Stimulated activated naive CD4-positive, alpha-beta T cell (primary cell): ENCODE measurements at regions not wholly inside any gene's neighbourhood (a gene's known extent, or its start where the extent isn't known, plus 50 kb on each side); places are given as distances from the start of the nearest gene placed in this dataset.
"Not testable (repeated sequence)": the region's sequence is repeated elsewhere in the genome, so short reads cannot be mapped to it uniquely, and the experiment has no call there.

Experiments
- DNase-seq, 6 experiments: peaks; one replicate each; lab custom pipeline; 2025; lab: John Stamatoyannopoulos, UW

DNA sequence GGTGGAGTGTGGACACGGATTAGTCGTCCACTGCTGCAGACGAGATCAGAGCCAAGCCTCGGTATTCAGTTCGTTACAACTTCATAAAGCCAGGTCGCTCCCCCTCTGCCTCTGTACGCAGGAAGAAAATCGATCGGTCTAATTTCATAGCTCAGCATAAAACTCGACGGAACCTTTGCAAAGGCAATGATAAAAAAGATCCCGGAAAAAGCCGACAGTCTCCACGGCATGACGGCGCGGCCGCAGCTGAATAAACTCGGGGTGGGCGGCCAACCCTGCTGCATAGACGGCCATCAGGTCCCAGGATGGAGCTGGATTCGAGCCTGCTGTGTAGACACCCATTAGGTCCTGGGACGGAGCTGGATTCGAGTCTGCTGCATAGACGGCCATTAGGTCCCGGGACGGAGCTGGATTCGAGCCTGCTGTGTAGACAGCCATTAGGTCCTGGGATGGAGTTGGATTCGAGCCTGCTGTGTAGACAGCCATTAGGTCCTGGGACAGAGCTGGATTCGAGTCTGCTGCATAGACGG is 113.8 kb upstream of the PPP2R3B start:
- DNase-seq: no peak

- no peak for DNase-seq
These were observed 119.6 kb upstream of the PPP2R3B start for GRCh38 chrX:506341-506740.

- DNase-seq: no peak
These were observed 121.5 kb upstream of the PPP2R3B start for GRCh38 chrX:508163-508562.

GRCh38 chrX:508821-509220 is 121.8 kb upstream of the SHOX start:
- DNase-seq: not testable (repeated sequence)

DNA sequence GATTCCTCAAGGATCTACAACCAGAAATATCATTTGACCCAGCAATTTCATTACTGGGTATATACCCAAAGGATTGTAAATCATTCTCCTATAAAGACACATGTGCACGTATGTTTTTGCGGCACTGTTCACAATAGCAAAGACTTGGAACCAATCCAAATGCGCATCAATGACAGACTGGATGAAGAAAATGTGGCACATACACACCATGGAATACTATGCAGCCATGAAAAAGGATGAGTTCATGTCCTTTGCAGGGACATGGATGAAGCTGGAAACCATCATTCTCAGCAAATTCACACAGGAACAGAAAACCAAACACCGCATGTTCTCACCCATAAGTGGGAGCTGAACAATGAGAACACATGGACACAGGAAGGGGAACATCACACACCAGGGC is 119.5 kb upstream of the SHOX start:
- not testable (repeated sequence) for DNase-seq

DNA sequence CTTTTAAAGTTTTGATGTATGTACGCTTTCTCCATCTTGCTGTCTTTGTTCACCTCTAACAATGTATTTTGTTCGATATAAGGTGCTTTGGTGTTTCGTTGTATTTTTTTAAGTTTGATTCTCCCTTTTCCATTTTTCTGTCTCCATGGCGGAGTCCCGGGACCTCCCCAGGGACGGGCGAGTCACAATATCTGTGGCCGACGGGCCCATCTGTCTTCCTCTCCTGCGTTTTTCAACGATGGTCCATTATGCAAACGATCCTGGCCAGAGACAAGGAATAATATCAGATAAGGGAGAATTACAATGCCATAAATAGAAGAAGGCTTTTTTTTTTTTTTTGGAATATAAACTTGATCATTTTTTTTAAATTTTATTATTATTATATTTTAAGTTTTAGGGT is 112.3 kb upstream of the SHOX start:
- DNase-seq: no peak

DNA sequence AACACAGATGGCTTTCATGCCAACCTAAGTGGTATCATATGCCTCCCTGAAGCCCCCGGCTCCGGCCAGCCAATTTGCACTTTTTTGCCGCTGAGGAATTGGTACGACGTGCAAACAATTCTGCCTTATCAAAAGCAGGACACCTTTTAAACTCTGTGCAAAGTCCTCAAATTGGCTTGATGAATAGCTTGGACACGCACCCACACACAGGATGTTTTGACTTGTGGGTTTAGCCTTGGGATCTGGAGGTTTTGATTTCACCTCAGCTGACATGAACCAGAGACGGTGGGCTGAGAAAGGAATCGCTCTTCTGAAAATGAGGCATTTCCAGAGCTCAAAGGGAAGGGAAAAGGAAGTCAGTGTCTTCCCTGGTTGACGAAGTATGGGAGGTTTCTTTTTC is 110.8 kb upstream of the SHOX start:
- no peak for DNase-seq

- DNase-seq: no peak
These were observed 108.1 kb upstream of the SHOX start for GRCh38 chrX:522456-522855.

DNA sequence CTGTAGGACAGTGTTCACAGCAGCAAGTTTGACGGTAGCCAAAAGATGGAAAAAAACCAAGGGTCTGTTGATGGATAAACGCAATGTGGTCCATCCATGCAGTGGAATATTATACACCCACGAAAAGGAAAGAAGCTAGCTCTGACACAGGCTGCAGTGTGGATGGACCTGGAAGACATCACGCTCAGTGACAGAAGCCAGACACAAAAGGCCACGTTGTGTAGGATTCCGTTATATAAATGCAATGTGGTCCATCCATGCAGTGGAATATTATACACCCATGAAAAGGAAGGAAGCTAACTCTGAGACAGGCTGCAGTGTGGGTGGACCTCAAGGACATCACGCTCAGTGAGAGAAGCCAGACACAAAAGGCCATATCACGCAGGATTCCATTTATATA is 105.5 kb upstream of the SHOX start:
- DNase-seq: no peak

DNA sequence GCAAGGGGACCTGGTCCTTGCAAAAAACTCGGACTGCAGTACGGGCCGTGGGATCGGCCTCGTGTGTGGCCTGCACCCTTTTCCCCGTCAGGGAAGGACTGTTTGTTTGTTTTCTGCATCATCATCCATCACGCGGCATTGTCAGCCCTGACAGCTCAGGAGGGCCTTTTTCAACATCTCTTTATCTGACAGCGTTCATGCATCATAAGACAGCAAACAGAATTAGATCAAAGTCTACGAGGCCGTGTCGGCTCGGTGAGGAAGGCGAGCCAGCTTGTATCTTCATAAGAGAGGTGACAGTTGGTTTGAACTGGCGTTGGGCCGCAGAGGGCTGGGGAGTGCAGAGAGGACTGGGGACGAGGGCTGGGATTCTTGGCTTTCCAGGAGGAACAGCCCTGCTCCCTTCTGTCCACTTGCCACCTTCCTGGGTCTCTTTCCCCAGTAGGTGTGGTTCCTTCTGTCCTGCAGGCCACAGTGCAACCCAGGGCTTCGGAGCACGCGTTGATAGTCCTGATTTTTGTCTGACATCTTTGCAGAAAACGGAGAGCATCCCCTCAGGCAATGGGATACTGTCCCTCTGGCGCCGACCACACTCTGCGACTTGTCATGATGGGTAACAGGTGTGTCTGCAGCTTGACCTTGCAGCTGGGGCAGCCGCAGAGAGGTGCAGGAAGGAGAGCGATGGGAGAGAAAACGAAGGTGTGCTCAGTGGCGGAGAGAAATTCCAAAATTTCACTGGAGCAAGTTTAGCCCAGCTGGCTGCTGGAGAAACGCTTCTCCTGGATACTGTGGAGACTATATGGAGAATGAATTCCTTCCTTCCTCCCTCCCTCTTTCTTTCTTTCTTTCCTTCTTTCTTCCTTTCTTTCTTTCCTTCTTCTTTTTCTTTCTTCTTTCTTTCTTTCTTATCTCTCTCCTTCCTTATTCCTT is 104.0 kb upstream of the SHOX start:
- no peak for DNase-seq

DNA sequence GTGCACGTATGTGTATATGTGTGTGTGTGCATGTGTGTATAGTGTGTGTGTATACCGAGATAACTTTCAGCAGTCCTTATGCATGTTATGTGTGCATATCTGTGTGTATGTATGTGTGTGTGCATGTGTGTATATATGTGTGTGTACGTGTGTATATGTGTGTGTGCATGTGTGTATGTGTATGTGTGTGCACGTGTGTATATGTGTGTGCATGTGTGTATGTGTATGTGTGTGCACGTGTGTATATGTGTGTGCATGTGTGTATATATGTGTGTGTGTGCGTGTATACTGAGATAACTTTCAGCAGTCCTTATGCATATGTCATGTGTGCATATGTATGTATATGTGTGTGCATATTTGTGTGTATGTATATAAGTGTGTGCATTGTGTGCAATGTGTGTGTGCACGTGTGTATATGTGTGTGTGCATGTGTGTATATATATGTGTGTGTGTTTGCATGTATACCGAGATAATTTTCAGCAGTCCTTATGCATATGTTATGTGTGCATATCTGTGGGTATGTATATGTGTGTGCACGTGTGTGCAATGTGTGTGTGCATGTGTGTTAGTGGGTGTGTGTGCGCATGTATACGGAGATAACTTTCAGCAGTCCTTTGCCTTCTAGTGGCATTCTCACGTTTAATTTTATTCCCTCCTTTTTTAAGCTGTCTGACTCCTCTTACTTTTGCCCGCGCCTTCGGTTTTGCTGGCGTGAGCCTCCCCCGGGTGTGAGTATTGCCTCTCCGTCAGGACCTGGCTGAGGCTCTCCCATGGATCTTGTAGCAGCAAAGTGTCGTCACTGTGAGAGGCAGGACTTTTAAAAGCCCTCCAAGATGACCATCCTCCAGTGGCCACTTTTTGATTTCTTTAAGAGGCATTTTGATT is 99.6 kb upstream of the SHOX start:
- no peak for DNase-seq

DNA sequence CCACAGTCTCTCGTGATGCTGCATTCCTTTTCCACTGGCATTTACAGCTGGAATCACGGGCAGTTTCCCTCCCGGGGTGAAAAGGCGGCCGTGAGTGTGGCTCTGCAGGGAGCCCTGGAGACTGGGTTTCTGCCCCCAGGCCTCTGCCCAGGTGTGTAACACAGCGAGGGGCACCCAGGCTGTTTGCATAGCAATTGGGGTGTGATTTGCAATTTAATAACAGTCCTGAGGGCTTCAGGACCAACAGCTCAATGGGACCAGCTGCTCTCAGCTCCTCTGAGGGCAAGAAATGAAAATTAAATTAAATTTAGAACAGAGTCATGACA is 99.0 kb upstream of the SHOX start:
- DNase-seq: no peak

DNA sequence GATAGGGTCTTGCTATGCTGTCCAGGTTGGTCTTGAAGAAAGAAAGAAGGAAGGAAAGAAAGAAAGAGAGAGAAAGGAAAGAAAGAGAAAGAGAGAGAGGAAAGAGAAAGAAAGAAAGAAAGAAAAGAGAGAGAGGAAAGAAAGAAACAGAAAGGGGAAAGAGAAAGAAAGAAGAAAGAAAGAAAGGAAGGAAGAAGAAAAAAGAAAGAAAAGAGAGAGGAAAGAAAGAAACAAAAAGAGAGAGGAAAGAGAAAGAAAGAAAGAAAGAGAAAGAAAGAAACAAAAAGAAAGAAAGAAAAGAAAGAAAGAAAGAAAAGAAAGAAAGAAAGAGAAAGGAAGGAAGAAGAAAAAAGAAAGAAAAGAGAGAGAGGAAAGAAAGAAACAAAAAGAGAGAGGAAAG is 95.8 kb upstream of the SHOX start:
- no peak for DNase-seq

- no peak for DNase-seq
These were observed 94.0 kb upstream of the SHOX start for GRCh38 chrX:536616-537015.

DNA sequence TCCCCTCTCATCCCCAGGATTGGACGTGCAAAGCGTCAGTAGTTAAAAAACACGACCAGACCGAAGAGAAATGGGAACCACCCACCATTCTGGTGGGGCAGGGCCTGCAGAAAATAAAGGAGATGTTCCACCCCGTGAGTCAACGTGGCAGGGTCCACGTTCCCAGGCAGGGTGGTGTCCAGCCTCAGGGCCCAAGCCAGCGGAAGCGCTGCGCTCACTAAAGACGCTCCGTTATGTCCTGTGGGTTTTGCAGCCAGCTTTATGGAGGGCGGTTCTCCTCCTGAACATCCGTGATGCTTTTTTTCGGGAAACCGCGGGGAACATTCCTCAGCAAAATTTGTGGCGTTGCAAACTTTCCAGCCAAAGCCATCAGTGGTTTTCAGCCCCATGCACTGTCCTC is 93.4 kb upstream of the SHOX start:
- no peak for DNase-seq

DNA sequence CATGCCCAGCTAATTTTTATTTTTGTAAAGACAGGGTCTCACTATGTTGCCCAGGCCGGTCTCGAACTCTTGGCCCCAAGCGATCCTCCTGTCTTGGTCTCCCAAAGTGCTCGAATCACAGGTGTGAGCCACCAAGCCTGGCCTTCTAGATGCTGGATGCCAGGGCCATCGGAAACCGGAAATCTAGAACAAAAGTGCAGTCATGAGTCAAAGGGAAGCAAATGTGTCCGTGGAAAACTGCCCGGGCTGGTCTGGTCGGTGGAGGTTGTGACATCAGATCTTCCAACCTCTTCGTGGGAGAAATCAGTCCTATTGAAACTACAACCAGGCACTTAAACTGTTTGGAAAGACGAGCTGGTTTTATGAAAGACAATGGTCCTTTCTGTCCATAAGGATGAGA is 92.3 kb upstream of the SHOX start:
- no peak for DNase-seq

GRCh38 chrX:541006-541405 is 89.6 kb upstream of the SHOX start:
- DNase-seq: not testable (repeated sequence)

DNA sequence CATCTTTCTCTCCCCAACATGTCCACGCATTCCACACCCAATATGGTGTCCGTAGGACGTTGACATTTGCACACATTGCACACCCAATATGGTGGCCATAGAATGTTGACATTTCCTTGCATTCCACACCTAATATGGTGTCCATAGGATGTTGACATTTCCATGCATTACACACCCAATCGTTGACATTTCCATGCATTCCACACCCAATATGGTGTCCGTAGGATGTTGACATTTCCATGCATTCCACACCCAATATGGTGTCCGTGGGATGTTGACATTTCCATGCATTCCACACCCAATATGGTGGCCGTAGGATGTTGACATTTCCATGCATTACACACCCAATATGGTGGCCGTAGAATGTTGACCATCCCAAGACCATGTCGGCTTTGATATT is 88.4 kb upstream of the SHOX start:
- DNase-seq: no peak

DNA sequence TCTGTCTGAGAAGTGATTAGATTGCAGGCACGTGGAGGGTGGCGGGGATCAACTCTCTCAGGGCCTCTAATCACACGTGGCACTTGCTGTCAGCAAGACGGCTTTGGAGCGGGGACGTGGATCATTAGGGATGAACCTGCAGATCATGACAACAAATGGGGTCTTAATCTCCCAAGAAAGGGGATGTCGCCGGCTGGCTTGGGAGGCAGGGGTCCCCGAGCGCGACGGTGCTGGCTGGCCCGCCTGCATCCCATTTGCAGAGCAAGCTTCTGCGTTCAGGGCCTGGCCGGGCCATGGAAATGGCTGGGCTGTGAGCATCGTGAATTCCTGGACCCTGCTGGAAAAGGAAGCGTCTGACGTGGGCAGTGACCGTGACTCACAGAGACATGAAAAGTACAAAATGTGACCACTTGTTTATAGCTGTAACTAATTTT is 85.1 kb upstream of the SHOX start:
- no peak for DNase-seq

DNA sequence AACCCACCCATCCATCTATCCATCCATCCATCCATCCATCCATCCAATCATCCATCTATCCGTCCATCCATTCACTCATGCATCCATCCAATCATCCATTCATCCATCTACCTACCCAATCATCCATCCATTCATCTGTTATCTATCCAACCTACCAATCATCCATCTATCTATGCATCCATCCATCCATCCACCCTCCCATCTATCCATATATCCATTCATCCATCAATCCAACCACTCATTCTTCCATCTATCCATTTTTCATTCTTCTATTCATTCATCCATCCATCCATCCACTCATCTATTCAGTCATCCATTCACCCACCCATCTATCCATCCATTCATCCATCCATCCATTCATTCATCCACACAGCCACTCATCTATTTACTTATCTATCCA is 80.1 kb upstream of the SHOX start:
- no peak for DNase-seq

GRCh38 chrX:551306-551705 is 79.3 kb upstream of the SHOX start:
- DNase-seq: no peak

GRCh38 chrX:552496-552895 is 78.1 kb upstream of the SHOX start:
- no peak for DNase-seq

GRCh38 chrX:554271-554670 is 76.3 kb upstream of the SHOX start:
- no peak for DNase-seq
